GM19463 (cell line): ENCODE measurements at regions not wholly inside any gene's neighbourhood (a gene's known extent, or its start where the extent isn't known, plus 50 kb on each side); places are given as distances from the start of the nearest gene placed in this dataset.

Experiments used
- ATAC-seq: cut with Tn5 transposase; IDR thresholded peaks from one replicate; pipeline ENCODE4 v1.9.1; 2021; ENCODE audit warnings: mild to moderate bottlenecking, moderate library complexity; ENCODE audit not compliant: unreplicated experiment

DNA sequence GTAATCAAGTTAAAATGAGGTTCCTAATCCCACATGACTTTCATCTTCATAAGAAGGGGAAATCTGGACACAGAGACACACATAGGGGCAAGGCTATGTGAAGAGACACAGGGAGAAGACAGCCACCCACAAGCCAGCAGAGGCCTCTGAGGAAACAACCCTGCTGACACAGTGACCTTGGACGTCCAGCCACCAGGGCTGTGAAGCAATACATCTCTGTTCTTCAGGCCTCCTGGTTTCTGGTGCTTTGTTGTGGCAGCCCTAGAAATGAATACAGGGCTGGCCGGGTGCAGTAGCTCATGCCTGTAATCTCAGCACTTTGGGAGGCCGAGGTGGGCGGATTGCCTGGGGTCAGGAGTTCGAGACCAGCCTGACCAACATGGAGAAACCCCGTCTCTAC, 183.9 kb downstream of the CXCL12 start:
- ATAC-seq, result no peak

DNA sequence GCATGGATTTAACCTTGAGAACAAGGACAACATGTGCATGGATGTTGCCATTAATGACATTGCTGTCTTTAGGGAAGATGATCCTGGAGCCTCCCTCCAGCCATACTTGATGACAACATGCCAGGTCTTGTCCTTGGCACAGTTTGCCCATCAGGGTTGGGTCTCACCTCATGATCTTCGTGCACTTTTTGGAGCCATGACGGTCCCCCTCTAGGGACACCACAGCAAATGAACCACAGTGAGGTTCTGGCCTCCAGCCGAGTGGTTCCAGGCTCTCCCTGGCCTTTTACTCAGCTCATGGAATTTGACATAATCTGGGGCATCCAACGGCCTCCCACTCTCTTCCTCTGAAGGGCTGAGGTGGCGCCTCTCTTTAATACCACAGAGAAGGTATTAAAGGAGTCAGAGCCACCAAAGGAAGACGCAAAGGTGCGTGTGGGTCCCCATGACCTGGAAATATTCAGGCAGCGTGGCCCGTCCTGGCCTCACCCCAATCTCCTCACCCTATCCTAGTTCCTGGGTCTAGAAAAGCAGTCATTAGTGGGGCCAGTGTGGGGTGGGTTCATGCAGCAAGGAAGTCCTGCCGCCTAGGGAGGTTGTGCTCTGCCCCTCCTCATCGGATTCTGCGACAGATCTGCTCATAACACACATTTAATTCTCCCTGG, 184.8 kb downstream of the CXCL12 start:
- ATAC-seq, result no peak

DNA sequence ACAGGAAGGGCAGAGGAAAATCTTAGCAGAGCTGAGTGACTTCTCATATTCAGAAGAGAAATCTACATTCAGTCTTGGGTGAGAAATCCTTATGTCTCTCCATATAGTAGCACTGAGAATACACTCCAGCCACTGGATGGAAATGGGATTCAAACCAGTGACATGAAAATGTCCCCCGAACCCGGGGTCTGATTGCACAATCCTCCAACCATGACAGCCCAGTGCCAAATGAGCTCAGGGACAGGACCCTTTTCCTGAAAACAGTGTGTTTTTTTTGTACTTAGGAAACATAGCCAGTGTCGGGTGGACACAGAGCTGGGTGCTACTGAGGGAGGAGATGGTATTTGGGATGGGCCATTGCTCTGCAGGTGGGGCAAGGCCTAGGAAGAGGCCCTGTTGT, 185.6 kb downstream of the CXCL12 start:
- no peak for ATAC-seq

DNA sequence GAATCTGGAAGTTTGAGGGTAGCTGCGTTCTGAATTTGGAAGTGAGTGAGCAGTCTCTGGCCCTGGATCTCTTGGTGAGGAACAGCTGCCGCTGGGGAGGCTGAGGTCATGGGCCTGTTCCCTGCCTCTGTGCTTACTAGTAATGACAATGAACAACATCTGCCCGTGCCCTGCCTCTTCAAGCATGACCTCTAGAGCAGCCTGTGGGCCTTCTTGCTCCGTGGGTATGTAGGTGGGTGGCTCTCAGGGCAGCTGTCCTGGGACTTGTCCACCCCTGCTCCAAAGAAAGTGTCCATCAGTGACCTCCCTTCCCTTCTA, 186.2 kb downstream of the CXCL12 start:
- ATAC-seq, result no peak

DNA sequence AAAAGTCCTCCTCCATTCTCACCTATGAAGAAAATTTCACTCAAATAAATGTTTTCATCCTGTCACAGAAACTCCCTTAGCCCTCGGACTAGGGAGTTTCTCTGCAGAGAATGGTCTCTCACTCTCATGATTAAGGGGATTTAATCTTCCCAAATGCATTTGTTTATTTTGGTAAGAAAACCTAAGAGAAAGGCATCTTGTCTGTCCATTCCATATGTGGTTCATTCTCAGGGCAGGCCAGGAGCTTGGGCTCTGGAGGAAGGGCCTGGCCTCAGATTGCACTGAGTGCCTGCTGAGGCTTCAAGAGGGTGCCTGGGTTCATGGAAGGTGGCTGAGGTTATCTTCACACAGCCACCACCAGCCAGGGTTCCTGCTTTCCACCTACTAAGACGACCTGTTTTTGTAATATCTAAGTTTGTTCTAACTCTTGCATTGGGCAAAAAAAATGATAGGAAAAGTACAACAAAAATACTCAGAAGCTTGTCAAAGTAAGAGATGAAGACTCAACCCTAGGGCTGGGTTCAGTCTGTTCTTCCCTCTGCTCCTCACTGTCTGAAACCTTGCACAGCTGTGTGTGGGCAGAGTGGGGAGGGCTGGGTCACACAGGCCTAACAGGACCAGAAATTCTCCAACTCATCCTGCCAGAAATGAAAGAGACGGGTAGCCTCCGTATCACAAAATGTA, 186.7 kb downstream of the CXCL12 start:
- no peak for ATAC-seq

DNA sequence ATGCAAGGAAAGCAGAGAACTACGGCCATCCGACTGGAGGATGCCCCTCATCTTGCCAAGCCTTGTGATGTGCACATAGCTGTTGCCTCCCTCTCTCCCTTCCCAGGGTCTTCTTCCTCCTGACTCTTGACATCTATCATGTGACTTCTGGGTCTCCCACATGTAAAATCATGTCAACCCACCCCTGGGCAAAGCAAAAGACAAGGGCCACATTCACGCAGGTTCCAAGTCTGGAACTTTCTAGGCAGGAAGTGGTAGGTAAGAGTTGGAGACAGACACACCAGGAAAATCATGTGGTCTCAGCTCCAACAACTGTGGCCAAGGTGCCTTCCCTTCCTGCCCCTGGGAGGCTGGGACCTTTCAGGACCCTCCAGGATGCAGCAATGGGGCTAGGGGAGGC, 187.3 kb downstream of the CXCL12 start:
- no peak for ATAC-seq

DNA sequence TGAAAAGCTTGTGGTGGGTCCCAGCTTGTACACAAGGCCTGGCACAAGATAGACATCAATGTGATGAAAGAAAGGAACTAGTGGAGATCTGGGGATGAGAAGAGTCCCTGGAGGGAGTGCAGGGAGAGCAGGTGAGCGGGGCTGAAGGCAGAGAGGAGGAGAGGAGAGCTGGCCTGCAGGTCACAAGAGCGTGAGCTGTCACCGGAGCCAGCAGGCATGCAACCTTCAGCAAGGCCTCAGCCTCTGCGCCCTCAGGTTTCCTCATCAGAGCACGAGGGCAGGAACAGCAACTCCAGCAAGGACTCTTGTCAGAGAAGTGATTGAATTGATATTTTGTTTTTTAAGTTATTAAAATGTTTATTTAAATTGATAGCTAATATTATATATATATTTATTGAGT, 188.6 kb downstream of the CXCL12 start:
- no peak for ATAC-seq

DNA sequence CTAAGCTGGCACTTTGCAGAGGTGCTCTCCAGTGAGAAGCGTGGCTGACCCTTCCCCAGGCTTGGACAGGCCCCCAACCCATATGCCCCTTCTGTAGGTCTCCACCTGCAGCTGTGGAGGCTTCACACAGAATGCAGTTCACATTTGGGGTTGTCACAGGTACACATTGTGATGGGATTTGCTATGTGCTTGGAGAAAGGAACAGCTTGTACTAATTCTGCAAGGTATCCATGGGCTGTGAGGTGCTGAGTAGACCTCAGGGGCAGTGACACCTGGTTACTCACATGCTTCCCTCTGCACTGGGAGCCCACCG, 188.9 kb downstream of the CXCL12 start:
- no peak for ATAC-seq

DNA sequence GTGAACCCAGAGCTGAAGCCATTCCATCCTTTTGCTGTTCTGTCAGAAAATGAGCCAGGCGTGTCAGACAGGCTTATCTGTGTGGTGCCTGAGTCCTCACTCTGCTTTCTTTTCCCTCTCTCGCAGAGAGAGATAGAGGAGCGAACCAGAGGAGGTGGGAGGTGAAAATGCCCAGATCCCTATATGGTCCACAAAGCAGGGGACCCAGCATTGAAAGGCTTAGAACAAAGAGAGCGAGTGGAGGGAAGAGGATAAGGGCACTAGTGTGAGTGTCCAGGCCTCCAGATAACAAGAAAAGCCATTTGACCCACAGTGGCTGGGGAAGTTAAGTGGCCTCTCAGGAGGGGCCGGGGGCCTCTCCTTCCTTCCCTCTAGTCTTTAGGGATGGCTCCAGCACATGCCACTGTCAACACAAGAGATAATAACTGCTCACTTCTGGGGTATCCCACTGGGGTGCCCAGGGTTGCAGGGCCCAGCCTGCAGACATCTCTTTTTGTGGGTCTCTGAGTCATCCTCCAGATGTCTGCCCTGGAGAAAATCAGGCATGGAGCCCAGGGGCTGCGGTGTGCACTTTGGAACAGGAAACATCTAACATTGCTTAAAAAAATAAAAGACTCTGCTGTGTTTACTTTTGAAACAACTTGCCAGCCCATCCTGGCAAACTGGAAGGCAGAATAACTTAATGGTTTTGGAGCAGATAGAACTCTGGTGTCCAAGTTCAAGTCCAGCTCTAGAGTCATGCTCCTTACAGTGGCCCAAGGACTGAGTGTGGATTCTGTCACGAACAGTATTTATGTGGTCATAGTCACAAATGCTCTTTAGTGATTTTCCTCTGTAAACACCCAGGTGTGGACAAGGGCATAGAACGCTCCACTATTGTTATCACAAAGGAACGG, 189.5 kb downstream of the CXCL12 start:
- ATAC-seq, result no peak

DNA sequence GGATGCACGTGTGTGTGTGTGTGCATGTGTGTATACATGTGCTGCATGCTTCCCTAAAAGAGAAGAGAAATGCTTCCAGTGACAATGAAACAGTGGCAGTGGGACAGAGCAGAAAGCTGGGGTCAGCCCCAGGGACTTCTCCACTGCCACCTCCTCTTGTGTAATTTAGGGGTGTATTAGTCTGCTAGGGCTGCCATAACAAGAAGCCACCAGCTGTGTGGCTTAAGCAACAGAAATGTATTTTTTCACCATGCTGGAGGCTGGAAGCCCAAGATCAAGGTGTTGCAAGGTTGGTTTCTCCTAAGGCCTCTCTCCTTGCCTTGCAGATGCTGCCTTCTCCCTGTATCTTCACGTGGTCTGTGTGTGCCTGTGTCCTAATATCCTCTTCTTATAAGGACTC, 190.5 kb downstream of the CXCL12 start:
- no peak for ATAC-seq

DNA sequence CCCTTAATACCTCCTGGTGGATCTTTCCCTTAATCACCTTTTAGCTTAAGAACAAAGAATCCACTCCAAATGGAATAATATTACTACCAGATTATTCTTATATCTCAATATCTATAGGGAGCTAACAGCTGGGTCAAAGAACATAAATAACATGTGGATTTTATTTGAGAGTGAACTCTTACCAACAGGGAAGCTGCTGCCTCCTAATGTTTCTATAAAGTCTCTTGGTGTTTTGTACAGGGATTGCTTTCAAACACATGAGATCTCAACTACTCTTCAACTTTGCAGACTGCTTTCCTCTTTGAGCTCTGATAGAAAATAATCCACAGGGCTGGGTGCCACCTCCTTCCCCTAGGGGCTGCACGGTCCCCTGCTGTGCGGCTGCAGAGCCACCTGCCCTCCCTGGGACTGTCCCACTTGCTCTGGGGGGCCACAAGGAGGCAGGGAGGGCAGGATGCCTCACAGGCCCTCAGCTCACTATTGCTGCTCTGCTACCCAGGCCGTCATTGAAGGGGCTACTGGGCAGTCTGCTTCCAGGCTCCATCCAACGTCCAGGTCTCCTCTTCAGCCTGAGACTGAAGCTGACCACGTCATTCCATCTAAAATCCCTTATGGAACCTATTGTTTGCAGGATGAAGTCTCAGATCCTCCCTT, 191.2 kb downstream of the CXCL12 start:
- ATAC-seq, result no peak

DNA sequence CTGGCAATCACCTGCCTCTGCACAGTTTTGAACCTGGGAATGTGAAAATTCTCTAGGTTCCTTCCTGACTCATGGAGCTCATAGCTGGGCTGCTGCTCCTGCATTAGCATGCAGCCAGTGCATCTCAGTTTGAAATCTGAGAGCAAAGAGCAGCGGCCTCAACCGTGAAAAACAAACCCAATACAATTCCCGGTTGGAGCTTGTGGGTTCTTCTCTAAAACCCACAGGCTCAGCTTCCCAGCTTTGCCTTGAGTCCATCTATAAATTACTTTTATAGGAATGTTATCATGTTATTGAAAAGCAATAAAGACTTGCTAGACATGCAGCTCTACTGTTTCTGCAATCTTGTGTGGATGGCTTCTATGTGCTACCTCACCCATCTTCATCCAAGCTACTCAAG, 191.7 kb downstream of the CXCL12 start:
- no peak for ATAC-seq

DNA sequence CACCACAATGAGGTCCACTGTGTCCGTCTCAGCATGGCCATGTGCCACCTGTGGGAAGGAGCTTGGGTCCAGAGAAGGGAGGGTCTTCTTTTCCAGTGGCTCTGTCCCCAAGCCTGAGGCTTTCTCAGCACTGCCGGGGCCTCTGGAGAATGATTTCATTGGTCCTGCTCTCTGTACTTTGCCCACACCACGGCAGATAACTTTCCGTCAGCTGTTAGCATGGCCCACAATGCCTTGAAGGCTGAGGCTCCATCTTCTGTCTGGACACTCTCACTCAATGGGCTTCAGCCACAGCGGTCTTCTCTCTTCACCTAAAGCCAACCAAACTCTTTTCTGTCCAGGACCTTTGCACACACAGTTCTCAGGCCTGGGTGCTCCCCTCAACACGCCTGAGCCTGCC, 192.5 kb downstream of the CXCL12 start:
- no peak for ATAC-seq

DNA sequence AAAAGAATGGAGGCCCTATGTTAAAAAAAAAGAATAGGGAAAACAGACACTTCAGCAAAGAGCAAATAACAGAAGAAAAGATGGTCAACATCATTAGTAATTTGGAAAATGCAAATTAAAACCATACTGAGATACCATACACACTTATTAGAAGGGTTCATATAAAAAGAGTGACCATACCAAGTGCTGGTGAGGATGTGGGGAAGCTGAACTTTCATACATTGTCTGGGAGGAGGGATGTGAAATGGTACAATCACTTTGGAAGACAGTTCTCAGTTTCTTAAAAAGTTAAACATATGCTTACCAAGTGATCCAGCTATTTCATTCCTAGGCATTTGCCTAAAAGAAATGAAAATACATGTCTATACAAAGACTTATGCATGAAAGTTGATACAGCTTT, 194.4 kb downstream of the CXCL12 start:
- ATAC-seq, result no peak

DNA sequence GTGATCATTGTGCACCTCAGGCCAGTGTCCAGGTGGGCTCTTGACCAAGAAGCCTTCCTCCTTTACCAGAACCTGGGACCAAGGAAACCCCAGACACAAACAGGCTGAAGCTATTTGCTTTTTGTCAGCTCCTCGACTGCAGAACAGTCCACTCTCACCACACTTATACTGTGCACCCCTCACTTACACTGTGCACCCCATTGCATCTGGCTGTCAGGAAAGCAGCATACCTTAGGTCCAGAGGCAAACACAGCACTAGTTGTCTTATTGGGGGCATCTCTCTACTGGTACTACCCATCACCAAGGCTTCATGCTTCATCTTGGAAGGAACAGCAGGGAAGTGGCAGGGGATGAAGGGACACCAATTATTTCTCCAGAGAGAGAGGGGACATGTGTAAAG, 198.1 kb downstream of the CXCL12 start:
- no peak for ATAC-seq

DNA sequence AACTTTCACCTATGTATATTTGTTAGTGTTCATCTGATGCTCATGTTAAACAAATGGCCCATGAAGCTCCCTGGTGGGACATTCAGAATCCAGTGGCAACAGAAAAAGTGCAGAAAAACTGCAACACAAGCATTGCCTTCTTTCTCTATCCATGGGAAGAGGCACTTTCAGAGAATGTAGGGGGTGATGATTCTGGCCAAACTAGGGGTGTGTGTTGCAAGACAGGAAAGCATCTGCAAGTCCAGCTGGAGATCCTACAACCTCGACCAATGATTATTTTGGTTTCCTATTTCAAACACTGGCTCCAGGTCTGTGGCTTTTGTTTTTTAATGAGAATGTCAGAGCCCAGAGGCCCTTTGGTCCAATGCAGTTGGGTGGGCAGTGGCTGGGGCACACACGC, 198.7 kb downstream of the CXCL12 start:
- no peak for ATAC-seq

DNA sequence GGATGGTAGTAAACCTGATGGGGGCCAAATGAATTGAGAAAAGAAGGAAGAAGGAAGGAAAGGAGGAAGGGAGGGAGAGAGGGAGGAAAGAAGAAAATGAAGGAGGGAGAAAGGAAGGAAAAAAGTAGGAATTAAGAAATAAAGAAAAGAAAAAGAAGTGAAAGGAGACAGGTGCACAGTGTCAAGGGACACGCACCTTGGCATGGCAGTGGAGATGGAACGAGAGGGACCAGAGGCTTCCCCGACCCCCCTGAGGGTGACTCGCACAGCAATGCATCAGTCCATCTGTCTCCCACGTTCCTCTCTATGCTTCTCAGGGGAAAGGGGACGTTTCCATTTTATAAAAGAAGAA, 199.6 kb downstream of the CXCL12 start:
- ATAC-seq, result no peak

DNA sequence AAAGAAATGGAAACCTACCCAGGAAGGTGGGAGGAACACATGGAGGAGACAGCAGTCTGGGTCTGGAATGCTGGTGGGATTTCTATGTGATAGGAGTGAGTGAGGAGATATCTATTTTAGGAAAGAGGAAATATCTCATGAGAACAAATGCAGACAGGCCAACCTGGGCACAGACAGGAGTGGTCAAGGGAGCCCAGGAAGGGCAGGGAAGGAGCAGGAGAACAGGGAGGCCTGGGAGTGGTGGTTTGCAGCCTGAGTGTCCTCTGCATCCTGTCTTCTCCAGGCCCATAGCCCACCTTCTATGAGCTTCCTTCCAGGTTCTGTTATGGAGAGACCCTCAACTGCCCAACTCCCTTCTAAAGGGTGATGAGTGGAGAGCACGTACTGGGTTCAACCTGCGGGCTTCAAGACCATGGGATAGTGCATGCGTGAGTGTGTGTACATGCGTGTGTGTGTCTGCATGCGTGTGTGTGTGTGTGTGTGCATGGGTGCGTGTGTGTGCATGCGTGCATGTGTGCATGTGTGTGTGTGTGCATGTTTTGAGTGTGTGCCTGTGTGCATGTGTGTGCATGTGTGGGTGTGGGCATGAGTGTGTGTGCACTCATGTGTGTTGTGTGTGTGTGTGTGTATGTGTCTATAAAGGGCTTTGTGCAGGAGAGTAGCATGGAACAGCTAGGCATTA, 200.1 kb downstream of the CXCL12 start:
- no peak for ATAC-seq

DNA sequence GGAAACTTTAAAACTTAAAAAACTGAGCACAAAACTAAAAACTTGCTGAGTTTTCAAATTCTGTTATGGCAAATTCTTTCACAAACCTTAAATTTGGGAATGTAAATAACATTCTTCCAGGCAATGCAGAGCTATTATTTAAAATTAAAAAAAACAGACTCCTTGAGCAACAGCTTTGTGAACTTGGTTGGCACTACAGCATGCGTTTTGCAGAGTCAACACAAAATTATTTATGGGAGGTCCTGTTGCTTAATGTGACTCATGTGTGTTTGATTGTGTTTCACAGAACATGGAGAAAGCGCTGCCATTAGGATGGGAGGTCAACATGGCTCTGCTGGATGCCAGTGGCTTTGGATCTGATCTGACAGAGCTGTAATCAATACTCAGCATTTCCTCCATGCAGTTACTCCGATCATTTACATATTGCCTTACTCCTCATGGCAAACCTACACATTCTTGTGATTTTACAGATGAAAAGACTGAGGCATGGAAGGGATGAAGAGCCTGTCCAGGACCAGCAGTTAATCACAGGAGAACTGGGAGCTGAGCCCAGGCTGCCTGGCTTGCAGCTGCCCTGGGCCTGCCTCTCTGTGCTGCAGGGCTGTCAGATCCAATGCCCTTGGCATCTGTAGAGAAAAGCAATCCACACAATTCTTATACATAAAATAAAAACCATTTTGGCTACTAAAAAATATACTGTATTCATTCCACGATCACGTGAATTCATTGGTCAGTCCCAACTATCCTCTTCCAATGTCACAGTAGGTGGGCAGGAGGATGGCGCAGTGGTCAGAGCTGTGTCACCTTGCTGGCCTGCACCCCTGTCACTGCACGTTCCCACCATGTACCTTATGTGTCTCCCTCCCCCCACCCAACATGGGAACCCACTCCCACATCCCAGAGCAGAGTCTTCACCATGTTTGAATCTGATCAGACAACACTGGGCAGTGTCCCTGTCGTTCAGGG, 200.9 kb downstream of the CXCL12 start:
- ATAC-seq, result no peak

DNA sequence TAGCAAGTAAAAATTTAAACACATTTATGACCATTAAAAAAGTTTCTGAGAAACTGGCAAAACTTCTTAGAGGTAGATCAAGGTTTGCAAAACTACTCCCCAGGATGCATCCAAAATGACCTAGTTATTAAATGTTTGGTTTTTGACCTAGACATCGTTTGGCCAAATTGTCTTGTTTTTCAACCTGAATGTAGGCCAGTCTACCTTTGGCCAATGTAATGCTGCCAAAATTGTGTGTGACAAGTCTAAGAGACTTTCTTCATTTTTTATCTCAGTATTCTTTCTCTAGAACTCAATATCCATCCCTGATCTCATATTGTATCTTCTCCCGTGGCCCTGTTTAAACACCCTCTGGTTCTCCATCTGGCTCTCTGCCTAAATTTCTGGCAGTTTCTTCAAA, 202.0 kb downstream of the CXCL12 start:
- ATAC-seq, result no peak
